Right lobe of liver (tissue), 6 donors: ENCODE measurements at regions not wholly inside any gene's neighbourhood (a gene's known extent, or its start where the extent isn't known, plus 50 kb on each side); places are given as distances from the start of the nearest gene placed in this dataset.

Experiments used
- ATAC-seq, 4 donors: fragments of 200-7000 bp; cut with Tn5 transposase; one replicate each; pipeline ENCODE4 v1.9.1; 2020; ENCODE audit warnings: mild to moderate bottlenecking in 4 of 4, moderate library complexity in 4 of 4
- DNase-seq, 3 donors: peaks; one replicate each; pipeline ENCODE4 v3.0.0-alpha.2; 2020
- H3K27ac ChIP-seq, 3 donors: fragments of 200-600 bp; one replicate each; pipeline ENCODE4 v1.8.0; 2022
- H3K27me3 ChIP-seq, 2 donors: fragments of 200-600 bp; one replicate each; pipeline ENCODE4 v1.8.0; 2022
- H3K36me3 ChIP-seq, 4 donors: fragments of 200-600 bp; sonication (generic) in 1 of 4; one replicate each; pipeline versions ENCODE4 v1.5.1 to v1.8.0; 2017 to 2022; ENCODE audit warnings: control low read depth in 1 of 4
- H3K4me1 ChIP-seq, 4 donors: fragments of 200-600 bp; sonication (generic) in 1 of 4; one replicate each; pipeline versions ENCODE4 v1.5.1 to v1.8.0; 2017 to 2022; ENCODE audit warnings: control low read depth in 1 of 4
- H3K4me3 ChIP-seq, 3 donors: fragments of 200-600 bp; one replicate each; pipeline ENCODE4 v1.8.0; 2022
- H3K9me3 ChIP-seq, 4 donors: fragments of 200-600 bp; sonication (generic) in 1 of 4; one replicate each; pipeline versions ENCODE4 v1.5.1 to v1.8.0; 2017 to 2022; ENCODE audit warnings: control low read depth in 1 of 4
- CTCF ChIP-seq, 4 donors: fragments of 200-600 bp in 3 of 4; fragments of 450-650 bp in 1 of 4; IDR thresholded peaks; one replicate each; pipeline versions ENCODE4 v1.5.1 to v1.8.0; 2016 to 2022; ENCODE audit warnings: antibody characterized with exemption in 4 of 4, mild to moderate bottlenecking in 2 of 4
- POLR2A ChIP-seq: fragments of 450-650 bp; IDR thresholded peaks from one replicate; pipeline ENCODE4 v1.6.1; 2017; ENCODE audit warnings: antibody characterized with exemption, mild to moderate bottlenecking
- WGBS: methylation state at CpG from one replicate; pipeline ENCODE4 v1.1.6; 2018; ENCODE audit warnings: low coverage, low lambda C conversion rate; ENCODE audit not compliant: insufficient coverage; ENCODE audit errors: missing lambda C conversion rate; 5-methylcytosine and 5-hydroxymethylcytosine counted together
- intact Hi-C, 2 donors: fragments of 100-400 bp; cut with DNase I; formaldehyde crosslinking; loops; one replicate each; pipeline versions ENCODE4 v1.11.2 to v1.14.1; 2022
- donor health status: DM: no; HTN: yes; CAD: no.
- donor health status: DM: no; HTN: no; CAD: no.
- donor health status: DM: no; HTN: no; CAD: no.
- donor health status: DM: no; HTN: yes; CAD: no.
- donor health status: DM: no; HTN: yes; CAD: no.

- H3K27me3 ChIP-seq: no peaks in the 10 kb centered on the region
- H3K36me3 ChIP-seq: no peaks in the 10 kb centered on the region
- peaks cover 0 to 31% (median 15%) of the 10 kb centered on the region in 4 donors for H3K4me1 ChIP-seq
- no peaks in the 10 kb centered on the region for H3K9me3 ChIP-seq
- WGBS: 17% methylated on average over 3 of the region's 3 CpGs
- peak overlapping the region; percentile 28 to 65 (median 51) for H3K27ac ChIP-seq
- no peak overlapping the region for H3K4me3 ChIP-seq
- no peak for TF ChIP-seq CTCF (IDR thresholded peaks at IDR 0.05)
- no peak for TF ChIP-seq POLR2A
- ATAC-seq: peak; percentile 94 to 96 (median 94)
- intact Hi-C loops: no loop called here
- peak; percentile 60 to 82 (median 76) for DNase-seq
Measured at GRCh38 chr11:19389787-19390303, 149.1 kb upstream of the E2F8 start.

- Histone ChIP-seq H3K27me3 (no peaks in the 10 kb centered on the region), H3K36me3 (no peaks in the 10 kb centered on the region), H3K4me1 (peaks cover 0 to 8% (median 4%) of the 10 kb centered on the region in 4 donors), H3K4me3 (no peak overlapping the region), H3K27ac (no peak overlapping the region), H3K9me3 (no peaks in the 10 kb centered on the region)
- intact Hi-C loops: no loop called here
- DNase-seq (no peak), ATAC-seq (peak in 1 of 4 donors; percentile 27)
- 84% methylated on average over 6 of the region's 16 CpGs for WGBS
- TF ChIP-seq POLR2A: no peak
- TF ChIP-seq CTCF (IDR thresholded peaks at IDR 0.05): no peak
Measured at GRCh38 chr11:19382131-19382611, 141.4 kb upstream of the E2F8 start.

GRCh38 chr11:19380375-19380774 is 139.6 kb upstream of the E2F8 start:
- intact Hi-C loops: no loop called here
- no peak overlapping the region for H3K4me3 ChIP-seq
- ATAC-seq (peak in 1 of 4 donors; percentile 92), DNase-seq (no peak)
- no peaks in the 10 kb centered on the region for H3K27me3 ChIP-seq
- TF ChIP-seq CTCF (IDR thresholded peaks at IDR 0.05) (no peak), POLR2A (no peak)
- no peaks in the 10 kb centered on the region for H3K36me3 ChIP-seq
- no peaks in the 10 kb centered on the region for H3K4me1 ChIP-seq
- H3K27ac ChIP-seq: no peak overlapping the region
- WGBS: 60% methylated on average over 1 of the region's 2 CpGs
- no peaks in the 10 kb centered on the region for H3K9me3 ChIP-seq

GRCh38 chr11:19379465-19379864 is 138.7 kb upstream of the E2F8 start:
- no peak for ATAC-seq
- Histone ChIP-seq H3K4me3 (no peak overlapping the region), H3K27me3 (no peaks in the 10 kb centered on the region), H3K9me3 (no peaks in the 10 kb centered on the region), H3K4me1 (no peaks in the 10 kb centered on the region), H3K36me3 (no peaks in the 10 kb centered on the region), H3K27ac (no peak overlapping the region)
- 73% methylated on average over 4 of the region's 7 CpGs for WGBS
- intact Hi-C loops: no loop called here
- TF ChIP-seq POLR2A: no peak
- no peak for TF ChIP-seq CTCF (IDR thresholded peaks at IDR 0.05)
- DNase-seq: no peak
